ENCODE measurements at regions not wholly inside any gene's neighbourhood (a gene's known extent, or its start where the extent isn't known, plus 50 kb on each side); places are given as distances from the start of the nearest gene placed in this dataset.

- Histone ChIP-seq H3K9ac (ENCODE audit: low read length) (no peak overlapping the region), H3K27me3 (ENCODE audit: control insufficient read depth in 1 of 2, insufficient read depth in 1 of 2, low read length in 2 of 2) (no peaks in the 10 kb centered on the region), H3K4me1 (ENCODE audit: control insufficient read depth, insufficient read depth, low read depth, low read length) (no peaks in the 10 kb centered on the region), H4K91ac (ENCODE audit: low read length) (no peak overlapping the region), H3K4me2 (ENCODE audit: low read length, poor library complexity, severe bottlenecking) (no peak overlapping the region), H2BK5ac (ENCODE audit: low read depth, low read length, poor library complexity, severe bottlenecking) (no peak overlapping the region), H3K27ac (ENCODE audit: low read length, poor library complexity, severe bottlenecking) (no peak overlapping the region), H3K36me3 (ENCODE audit: control insufficient read depth in 1 of 2, insufficient read depth in 2 of 2, low read depth in 1 of 2, low read length in 2 of 2) (no peaks in the 10 kb centered on the region), H3K18ac (ENCODE audit: low read depth in 1 of 2, low read length in 2 of 2) (no peak overlapping the region), H3K4me3 (ENCODE audit: insufficient read depth in 1 of 2, low read depth in 1 of 2, low read length in 2 of 2) (no peak overlapping the region), H2AK5ac (ENCODE audit: low read length, severe bottlenecking) (no peak overlapping the region), H3K23ac (ENCODE audit: low read length in 2 of 2) (no peak overlapping the region), H4K8ac (ENCODE audit: low read length) (no peak overlapping the region), H3K4ac (ENCODE audit: low read depth in 1 of 2, low read length in 2 of 2) (no peak overlapping the region), H2BK12ac (ENCODE audit: low read length in 2 of 2) (no peak overlapping the region), H3K9me3 (ENCODE audit: control insufficient read depth, low read length) (no peaks in the 10 kb centered on the region), H3K79me1 (replicated peaks; ENCODE audit: low read length, poor library complexity, severe bottlenecking) (no peaks in the 10 kb centered on the region), H3K14ac (ENCODE audit: low read length in 2 of 2) (no peak overlapping the region), H2BK120ac (ENCODE audit: low read depth, low read length) (no peak overlapping the region), H2BK15ac (ENCODE audit: low read depth, poor library complexity, severe bottlenecking) (no peak overlapping the region), H2AFZ (ENCODE audit: low read depth, low read length) (no peak overlapping the region)
- no peak for DNase-seq
- 97% methylated on average over 2 of the region's 2 CpGs for WGBS
These were observed 226.3 kb upstream of the ADGRL2 start for GRCh38 chr1:81574408-81574807.

DNA sequence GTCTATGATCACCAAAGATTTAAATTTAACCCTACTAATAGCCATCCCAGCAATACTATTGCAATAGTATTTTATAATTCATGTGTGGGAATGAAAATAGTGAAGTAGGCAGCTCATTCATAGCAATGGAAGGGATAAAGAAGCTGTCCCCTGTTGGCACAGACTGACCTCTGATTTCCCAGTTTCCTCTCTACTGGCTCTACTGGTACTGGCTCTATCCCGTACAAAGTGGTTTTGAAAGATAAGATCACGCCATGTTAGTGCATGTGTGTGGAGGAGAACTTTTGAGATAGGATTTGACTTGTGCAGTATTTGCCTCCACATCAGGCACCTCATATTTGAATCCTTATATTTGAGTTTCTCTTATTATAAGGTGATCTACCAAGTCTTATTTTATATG lies 227.3 kb upstream of the ADGRL2 start:
- no peak for DNase-seq
- H2BK5ac ChIP-seq (ENCODE audit: low read depth, low read length, poor library complexity, severe bottlenecking) = no peak overlapping the region
- no peak overlapping the region for H3K4me3 ChIP-seq (ENCODE audit: insufficient read depth in 1 of 2, low read depth in 1 of 2, low read length in 2 of 2)
- H3K14ac ChIP-seq (ENCODE audit: low read length in 2 of 2) = no peak overlapping the region
- H3K4me1 ChIP-seq (ENCODE audit: control insufficient read depth, insufficient read depth, low read depth, low read length) = no peaks in the 10 kb centered on the region
- no peaks in the 10 kb centered on the region for H3K79me1 ChIP-seq (replicated peaks; ENCODE audit: low read length, poor library complexity, severe bottlenecking)
- no peak overlapping the region for H3K4me2 ChIP-seq (ENCODE audit: low read length, poor library complexity, severe bottlenecking)
- no peak overlapping the region for H4K8ac ChIP-seq (ENCODE audit: low read length)
- H3K27me3 ChIP-seq (ENCODE audit: control insufficient read depth in 1 of 2, insufficient read depth in 1 of 2, low read length in 2 of 2) = no peaks in the 10 kb centered on the region
- no peak overlapping the region for H2AK5ac ChIP-seq (ENCODE audit: low read length, severe bottlenecking)
- no peaks in the 10 kb centered on the region for H3K36me3 ChIP-seq (ENCODE audit: control insufficient read depth in 1 of 2, insufficient read depth in 2 of 2, low read depth in 1 of 2, low read length in 2 of 2)
- H2BK12ac ChIP-seq (ENCODE audit: low read length in 2 of 2) = no peak overlapping the region
- WGBS = 100% methylated on average over 1 of the region's 2 CpGs
- H2AFZ ChIP-seq (ENCODE audit: low read depth, low read length) = no peak overlapping the region
- no peaks in the 10 kb centered on the region for H3K9me3 ChIP-seq (ENCODE audit: control insufficient read depth, low read length)
- no peak overlapping the region for H3K4ac ChIP-seq (ENCODE audit: low read depth in 1 of 2, low read length in 2 of 2)
- no peak overlapping the region for H2BK15ac ChIP-seq (ENCODE audit: low read depth, poor library complexity, severe bottlenecking)
- no peak overlapping the region for H2BK120ac ChIP-seq (ENCODE audit: low read depth, low read length)
- no peak overlapping the region for H3K27ac ChIP-seq (ENCODE audit: low read length, poor library complexity, severe bottlenecking)
- H3K23ac ChIP-seq (ENCODE audit: low read length in 2 of 2) = no peak overlapping the region
- no peak overlapping the region for H3K9ac ChIP-seq (ENCODE audit: low read length)
- H3K18ac ChIP-seq (ENCODE audit: low read depth in 1 of 2, low read length in 2 of 2) = no peak overlapping the region
- no peak overlapping the region for H4K91ac ChIP-seq (ENCODE audit: low read length)

- Histone ChIP-seq H3K36me3 (ENCODE audit: control insufficient read depth in 1 of 2, insufficient read depth in 2 of 2, low read depth in 1 of 2, low read length in 2 of 2) (no peaks in the 10 kb centered on the region), H3K9me3 (ENCODE audit: control insufficient read depth, low read length) (no peaks in the 10 kb centered on the region), H3K27ac (ENCODE audit: low read length, poor library complexity, severe bottlenecking) (no peak overlapping the region), H4K8ac (ENCODE audit: low read length) (no peak overlapping the region), H3K4me2 (ENCODE audit: low read length, poor library complexity, severe bottlenecking) (no peak overlapping the region), H2AFZ (ENCODE audit: low read depth, low read length) (no peak overlapping the region), H3K23ac (ENCODE audit: low read length in 2 of 2) (no peak overlapping the region), H3K4me3 (ENCODE audit: insufficient read depth in 1 of 2, low read depth in 1 of 2, low read length in 2 of 2) (no peak overlapping the region), H2BK15ac (ENCODE audit: low read depth, poor library complexity, severe bottlenecking) (no peak overlapping the region), H3K18ac (ENCODE audit: low read depth in 1 of 2, low read length in 2 of 2) (no peak overlapping the region), H2BK5ac (ENCODE audit: low read depth, low read length, poor library complexity, severe bottlenecking) (no peak overlapping the region), H3K4ac (ENCODE audit: low read depth in 1 of 2, low read length in 2 of 2) (no peak overlapping the region), H3K27me3 (ENCODE audit: control insufficient read depth in 1 of 2, insufficient read depth in 1 of 2, low read length in 2 of 2) (no peaks in the 10 kb centered on the region), H3K79me1 (replicated peaks; ENCODE audit: low read length, poor library complexity, severe bottlenecking) (no peaks in the 10 kb centered on the region), H2BK12ac (ENCODE audit: low read length in 2 of 2) (no peak overlapping the region), H2BK120ac (ENCODE audit: low read depth, low read length) (no peak overlapping the region), H4K91ac (ENCODE audit: low read length) (no peak overlapping the region), H2AK5ac (ENCODE audit: low read length, severe bottlenecking) (no peak overlapping the region), H3K9ac (ENCODE audit: low read length) (no peak overlapping the region), H3K14ac (ENCODE audit: low read length in 2 of 2) (no peak overlapping the region), H3K4me1 (ENCODE audit: control insufficient read depth, insufficient read depth, low read depth, low read length) (no peaks in the 10 kb centered on the region)
- 40% methylated on average over 1 of the region's 1 CpG for WGBS
- no peak for DNase-seq
These were observed 228.8 kb upstream of the ADGRL2 start for GRCh38 chr1:81571946-81572345.

GRCh38 chr1:81569761-81570160 lies 231.0 kb upstream of the ADGRL2 start:
- Histone ChIP-seq H3K18ac (ENCODE audit: low read depth in 1 of 2, low read length in 2 of 2) (no peak overlapping the region), H2BK120ac (ENCODE audit: low read depth, low read length) (no peak overlapping the region), H2BK5ac (ENCODE audit: low read depth, low read length, poor library complexity, severe bottlenecking) (no peak overlapping the region), H3K4ac (ENCODE audit: low read depth in 1 of 2, low read length in 2 of 2) (no peak overlapping the region), H3K4me3 (ENCODE audit: insufficient read depth in 1 of 2, low read depth in 1 of 2, low read length in 2 of 2) (no peak overlapping the region), H3K36me3 (ENCODE audit: control insufficient read depth in 1 of 2, insufficient read depth in 2 of 2, low read depth in 1 of 2, low read length in 2 of 2) (no peaks in the 10 kb centered on the region), H3K27ac (ENCODE audit: low read length, poor library complexity, severe bottlenecking) (no peak overlapping the region), H2AK5ac (ENCODE audit: low read length, severe bottlenecking) (no peak overlapping the region), H2BK12ac (ENCODE audit: low read length in 2 of 2) (no peak overlapping the region), H3K14ac (ENCODE audit: low read length in 2 of 2) (no peak overlapping the region), H4K8ac (ENCODE audit: low read length) (no peak overlapping the region), H3K27me3 (ENCODE audit: control insufficient read depth in 1 of 2, insufficient read depth in 1 of 2, low read length in 2 of 2) (no peaks in the 10 kb centered on the region), H3K4me1 (ENCODE audit: control insufficient read depth, insufficient read depth, low read depth, low read length) (no peaks in the 10 kb centered on the region), H2BK15ac (ENCODE audit: low read depth, poor library complexity, severe bottlenecking) (no peak overlapping the region), H3K9ac (ENCODE audit: low read length) (no peak overlapping the region), H3K9me3 (ENCODE audit: control insufficient read depth, low read length) (no peaks in the 10 kb centered on the region), H3K23ac (ENCODE audit: low read length in 2 of 2) (no peak overlapping the region), H3K79me1 (replicated peaks; ENCODE audit: low read length, poor library complexity, severe bottlenecking) (no peaks in the 10 kb centered on the region), H3K4me2 (ENCODE audit: low read length, poor library complexity, severe bottlenecking) (no peak overlapping the region), H4K91ac (ENCODE audit: low read length) (no peak overlapping the region), H2AFZ (ENCODE audit: low read depth, low read length) (no peak overlapping the region)
- 97% methylated on average over 1 of the region's 1 CpG for WGBS
- DNase-seq = no peak

All from mesenchymal stem cell (in vitro differentiated cells and primary cell).